ENCODE measurements at regions not wholly inside any gene's neighbourhood (a gene's known extent, or its start where the extent isn't known, plus 50 kb on each side); places are given as distances from the start of the nearest gene placed in this dataset.

DNA sequence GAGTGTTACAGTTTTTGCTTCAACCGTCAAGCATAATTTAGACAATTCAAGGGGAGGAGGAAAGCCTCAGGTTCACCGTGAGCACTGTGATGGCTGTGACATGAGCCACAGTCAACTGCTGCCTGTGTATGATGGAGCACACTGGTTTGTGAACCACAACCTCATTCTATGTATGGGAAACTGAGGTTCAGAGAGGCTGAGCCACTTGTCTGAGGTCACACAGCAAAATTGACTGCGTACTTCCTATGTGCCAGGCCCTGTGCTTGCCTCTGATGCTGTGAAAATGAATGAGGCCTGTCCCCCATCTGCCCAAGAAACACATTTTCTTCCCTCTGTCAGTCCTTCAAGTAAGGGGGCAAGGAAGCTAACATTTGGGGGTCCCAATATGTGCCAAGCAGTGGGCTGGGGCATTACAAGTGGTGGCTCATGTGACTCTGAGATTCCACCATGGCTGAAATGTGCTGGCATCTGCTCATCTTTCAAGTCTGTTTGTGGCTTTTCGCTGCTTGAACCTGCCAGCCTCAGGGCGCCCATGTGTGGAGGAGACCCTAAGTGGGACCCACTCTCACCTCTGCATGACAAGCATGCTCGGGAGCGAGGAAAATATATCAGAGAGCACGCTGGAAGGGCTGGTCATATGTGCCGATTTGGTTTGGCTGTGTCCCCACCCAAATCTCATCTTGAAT, 79.7 kb downstream of the ADRA2C start:
- TF ChIP-seq EZH2phosphoT487 (IDR thresholded peaks at IDR 0.05; ENCODE audit: borderline replicate concordance, low read length) (no peak), CTCF (conservative IDR thresholded peaks at IDR 0.05; ENCODE audit: low read depth, low read length) (no peak)

All from PC-3 (cell line).